Stromal cell of bone marrow (primary cell): ENCODE measurements at regions not wholly inside any gene's neighbourhood (a gene's known extent, or its start where the extent isn't known, plus 50 kb on each side); places are given as distances from the start of the nearest gene placed in this dataset.

Experiments used
- DNase-seq: peaks from one replicate; pipeline ENCODE4 v3.0.0-alpha.2; 2012; ENCODE audit warnings: low read depth

DNA sequence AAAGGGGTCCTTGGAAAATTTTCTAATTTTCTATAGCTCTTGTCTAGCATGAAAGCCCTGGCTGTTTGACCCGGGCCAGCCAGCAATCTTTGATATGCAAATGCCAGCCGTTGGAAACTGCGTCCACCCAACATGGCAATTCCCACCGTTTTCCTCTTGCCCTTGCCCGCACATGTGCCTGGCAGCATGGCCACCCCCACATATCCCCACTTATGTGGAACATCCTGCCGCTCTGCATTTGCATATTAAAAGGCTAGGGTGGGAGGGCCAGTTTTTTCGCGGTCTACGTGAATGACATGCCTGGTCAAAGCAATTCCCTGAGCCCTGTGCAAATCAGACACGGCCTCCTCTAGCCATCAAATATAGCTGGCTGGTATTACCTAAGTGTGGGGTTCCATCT is 110.3 kb upstream of the TDRD3 start:
- no peak for DNase-seq

DNA sequence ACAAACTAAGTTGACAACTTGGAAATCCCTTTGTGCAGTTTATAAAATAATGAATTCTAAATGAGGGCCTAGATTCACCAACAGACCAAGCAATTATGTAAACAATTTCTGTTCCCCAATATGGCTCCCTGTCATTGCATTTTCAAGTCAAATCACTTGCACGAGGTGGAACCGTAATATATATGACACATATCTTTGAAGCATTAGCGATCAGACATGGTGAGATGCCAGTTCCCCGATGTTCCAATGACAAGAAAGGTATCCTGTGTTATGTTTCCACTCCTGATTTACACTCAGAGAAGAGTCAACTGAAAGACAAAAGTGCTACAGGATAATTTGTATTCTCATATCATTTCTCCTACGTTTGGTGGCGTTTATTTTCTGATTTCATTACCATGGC is 108.5 kb upstream of the TDRD3 start:
- DNase-seq, result no peak

DNA sequence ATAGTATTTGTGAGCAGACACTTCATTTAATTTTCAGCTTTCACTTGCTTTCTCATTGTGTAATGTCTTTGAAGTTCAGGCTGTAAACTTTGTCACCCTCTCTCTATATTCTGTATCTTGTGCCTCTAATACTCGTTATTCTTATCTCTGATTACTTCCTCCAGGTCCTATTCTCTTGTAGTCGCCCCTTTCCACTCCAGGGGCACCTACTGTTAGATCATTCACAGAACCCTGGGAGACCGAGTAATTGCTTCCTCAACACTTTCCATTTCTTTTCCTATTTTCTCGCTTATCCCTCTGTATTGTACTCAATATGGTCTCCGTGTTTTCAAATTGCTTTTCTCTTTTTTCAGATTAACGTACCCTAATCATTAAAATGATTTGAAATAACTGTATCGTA is 93.9 kb upstream of the TDRD3 start:
- DNase-seq, result no peak

DNA sequence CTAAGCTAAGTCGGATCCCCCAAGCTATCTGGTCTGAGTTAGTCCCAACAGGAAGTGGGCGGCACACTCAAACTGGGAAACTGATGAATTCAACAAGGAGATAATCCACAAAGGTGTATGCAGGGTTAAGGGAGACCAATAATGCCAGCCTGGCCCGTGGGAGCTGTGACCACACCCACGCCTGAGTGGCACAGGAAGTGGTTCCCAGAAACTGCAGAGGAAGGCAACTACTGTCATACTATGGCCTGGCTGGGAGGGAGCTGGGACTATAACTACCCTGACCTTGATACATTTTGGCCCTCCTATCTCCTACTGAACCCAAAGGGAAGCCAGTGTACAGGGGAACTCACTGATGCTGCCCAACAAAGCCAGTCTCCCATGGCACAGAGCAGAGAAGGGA is 85.5 kb upstream of the TDRD3 start:
- DNase-seq, result no peak

DNA sequence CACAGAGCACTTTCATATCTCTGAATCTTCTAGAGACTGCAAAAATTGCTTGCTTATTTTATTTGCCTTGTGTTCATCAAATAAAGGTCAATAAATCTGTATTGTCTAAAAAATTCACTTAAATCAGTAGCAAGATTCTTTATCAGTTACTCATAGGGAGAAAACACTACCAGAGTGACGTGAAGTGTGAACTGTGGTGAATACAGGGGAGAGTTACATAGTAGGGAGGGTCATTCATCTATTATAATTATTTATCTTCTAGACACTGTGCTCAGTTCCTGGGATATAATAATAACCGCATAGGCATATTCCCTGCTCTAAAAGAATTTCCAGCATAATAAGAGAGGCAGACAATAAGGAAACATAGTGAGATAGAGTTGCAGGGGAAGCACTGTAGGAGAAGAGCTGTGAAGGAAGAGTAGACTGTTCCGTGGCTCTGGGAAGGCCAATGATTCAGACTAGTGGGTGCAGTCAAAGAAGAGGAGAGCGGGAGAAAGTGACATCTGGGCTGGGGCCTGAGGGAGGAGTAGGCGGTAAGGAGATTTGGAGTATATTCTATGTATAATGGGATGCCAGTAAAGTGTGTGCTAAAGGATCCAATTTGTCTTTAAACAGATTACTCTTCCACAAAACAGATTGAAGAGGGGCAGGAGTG is 84.0 kb upstream of the TDRD3 start:
- no peak for DNase-seq

DNA sequence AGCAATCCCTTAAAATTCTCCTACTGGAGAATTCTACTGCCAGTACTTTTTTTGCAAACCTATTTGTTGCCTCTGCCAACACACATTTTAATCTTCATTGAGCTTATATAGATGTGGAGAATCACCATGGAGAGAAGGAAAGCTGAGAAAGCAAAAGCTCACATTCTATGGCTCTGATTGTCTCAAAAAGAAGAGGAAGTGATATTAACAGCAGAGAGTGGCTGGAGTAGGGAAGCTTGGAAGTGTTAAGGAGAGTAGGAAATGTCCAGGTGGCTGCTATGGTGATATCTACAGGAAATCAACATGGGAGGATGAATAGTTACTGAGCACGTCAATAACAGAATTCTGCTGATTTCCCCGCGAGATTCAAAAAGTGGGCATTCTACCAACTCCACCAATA is 78.8 kb upstream of the TDRD3 start:
- no peak for DNase-seq

DNA sequence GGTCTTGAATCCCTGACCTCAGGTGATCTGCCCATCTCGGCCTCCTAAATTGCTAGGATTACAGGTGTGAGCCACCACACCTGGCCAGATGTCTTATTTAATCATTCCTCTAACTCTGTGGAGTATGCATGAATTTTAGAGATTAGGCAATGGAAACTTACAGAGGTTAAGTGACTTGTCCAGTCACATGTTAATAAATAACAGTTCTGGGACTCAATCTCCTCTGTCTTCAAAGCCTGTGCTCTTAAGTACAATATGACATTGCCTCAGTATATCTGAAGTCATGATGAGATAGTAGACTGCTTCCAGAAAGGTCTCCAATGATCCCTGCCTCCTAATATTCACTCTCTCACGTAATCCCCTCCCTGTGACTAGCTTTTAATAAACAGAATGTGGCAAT is 72.9 kb upstream of the TDRD3 start:
- DNase-seq, result no peak

DNA sequence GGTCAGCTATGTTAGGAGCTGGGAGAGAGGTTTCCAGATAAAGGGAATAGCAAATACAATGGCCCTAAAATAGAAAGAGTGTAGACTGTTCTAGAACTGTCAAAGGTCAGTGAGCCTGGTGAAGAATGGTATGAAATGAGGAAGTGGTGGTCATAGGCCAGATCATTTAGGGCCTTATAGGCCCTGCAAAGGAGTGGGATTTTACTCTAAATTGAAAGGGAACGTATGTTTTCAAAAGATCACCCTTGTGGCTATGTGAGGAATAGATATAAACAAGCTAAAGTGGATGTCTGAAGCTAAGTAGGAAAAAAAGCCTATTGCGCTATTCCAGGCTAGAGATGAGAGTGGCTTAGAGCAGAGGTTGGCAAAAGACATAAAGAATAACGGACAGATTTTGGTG is 70.7 kb upstream of the TDRD3 start:
- DNase-seq, result no peak

DNA sequence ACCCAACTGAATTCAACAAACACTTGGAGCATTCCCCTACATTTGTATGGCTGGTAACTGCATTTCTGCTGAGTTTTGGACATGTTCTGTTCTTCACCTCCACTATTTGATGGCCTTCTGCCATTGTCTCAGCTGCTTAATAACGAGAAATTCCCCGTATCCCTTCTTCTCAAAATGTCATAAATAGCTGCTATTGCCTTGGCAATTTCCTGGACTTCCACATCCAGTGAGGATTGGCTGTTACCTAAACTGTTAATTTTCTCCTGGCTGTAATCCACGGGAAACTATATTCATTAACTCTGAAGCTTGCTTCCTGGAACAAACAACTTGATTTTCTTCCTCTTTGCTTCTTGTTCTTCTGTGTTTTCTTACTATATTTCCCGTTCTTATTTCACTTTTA is 69.5 kb upstream of the TDRD3 start:
- no peak for DNase-seq

DNA sequence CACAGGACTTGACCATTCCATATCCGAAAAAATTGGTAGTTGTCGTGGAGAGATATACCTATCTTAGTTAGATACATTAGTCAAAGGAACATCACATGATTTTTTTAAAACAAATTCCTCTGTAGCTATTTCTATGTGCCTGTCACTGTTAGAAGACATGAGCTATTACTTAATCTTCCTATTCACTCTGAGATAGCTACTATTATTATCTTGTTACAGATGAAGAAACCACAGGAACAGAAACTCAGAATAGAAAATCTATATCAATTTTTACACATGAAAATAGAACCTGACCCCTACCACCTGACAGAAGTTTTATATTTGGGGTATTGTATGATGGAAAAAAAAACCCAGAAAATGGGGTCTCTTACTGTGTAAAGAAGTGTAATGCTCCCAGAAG is 68.9 kb upstream of the TDRD3 start:
- no peak for DNase-seq

DNA sequence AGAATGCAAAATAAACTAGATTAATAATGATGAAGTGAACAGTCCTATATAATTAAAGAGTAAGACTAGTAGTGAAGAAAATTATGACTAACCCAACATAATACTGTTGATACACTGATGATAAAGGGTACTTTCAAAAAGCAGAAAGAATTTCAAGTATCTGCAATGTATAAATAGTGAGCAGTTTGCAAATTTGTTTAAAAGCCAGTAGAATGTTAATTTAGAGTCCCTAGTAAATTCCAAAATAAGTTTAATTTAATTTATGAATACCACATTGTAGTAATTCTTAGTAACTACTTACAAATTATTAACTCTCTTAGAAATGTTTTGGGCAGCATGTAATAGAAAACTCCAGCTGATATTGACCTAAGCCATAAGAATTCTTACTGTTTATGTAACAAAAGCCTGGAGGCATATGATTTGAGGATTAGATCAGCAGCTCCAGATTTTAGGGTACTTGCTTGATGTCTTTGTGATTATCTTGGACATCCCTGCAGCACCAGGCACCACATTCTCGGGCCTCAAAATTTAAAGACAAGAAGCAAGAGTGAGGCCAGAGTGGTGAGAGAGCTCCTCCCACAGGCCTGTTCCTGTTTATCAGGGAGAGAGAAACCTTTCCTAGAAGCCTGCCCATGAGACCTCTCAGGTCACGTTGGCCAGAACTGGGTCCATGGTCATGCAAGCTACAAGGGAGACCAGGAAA is 67.6 kb upstream of the TDRD3 start:
- DNase-seq, result peak; percentile 17

DNA sequence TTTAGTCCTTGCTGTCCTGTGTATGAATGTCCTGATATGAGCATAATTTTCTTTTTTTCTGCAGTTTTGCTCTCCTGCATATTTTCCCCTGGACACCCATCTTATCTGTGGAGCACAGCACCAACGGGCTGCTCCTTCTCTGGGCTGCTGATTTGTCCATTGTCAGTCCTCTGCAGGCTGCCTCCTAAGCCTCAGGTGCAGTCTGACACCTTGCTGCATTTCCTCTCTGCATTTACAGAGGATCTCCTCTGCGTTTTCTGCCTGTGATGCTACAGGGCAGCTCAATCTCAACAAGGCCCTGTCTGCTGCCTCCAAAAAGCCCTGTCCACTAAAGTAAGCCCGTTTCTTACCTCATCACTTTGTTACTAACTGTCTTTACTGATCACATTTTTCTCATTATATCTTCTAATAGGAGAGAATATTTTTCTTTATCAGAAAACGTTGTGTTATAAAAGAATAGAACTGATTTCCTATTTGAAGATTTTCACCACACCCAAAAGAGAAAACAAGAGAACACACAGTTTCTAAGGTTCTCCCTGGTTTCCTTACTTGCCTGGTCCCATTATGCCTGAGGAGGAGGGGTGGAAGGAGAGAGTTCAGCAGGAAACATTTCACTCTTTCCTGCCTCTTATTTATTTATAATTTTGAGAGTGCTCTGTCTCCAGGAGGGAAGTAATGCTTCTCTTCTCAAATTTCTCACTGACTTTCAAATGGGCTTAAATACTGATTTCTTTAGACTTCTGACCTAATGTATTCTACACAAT is 65.6 kb upstream of the TDRD3 start:
- no peak for DNase-seq

DNA sequence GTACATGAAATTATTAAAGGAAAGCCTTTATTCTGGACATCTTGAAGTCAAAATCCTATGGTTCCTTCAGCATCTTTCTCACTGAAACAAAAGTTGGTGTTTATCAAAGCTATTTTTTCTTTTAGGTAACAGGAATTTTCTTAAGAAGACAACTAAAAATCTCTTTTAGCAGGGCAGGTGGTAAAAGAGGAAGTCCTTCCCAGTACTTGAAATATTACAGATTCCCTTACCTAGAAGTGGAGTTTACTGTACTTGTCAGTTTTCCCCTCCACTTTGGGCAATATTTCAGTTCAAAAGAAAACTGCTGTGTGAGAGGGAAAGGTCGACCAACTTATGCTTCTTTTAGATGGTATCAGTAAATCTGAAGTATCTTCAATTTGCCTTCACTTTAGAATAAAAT is 64.3 kb upstream of the TDRD3 start:
- no peak for DNase-seq

DNA sequence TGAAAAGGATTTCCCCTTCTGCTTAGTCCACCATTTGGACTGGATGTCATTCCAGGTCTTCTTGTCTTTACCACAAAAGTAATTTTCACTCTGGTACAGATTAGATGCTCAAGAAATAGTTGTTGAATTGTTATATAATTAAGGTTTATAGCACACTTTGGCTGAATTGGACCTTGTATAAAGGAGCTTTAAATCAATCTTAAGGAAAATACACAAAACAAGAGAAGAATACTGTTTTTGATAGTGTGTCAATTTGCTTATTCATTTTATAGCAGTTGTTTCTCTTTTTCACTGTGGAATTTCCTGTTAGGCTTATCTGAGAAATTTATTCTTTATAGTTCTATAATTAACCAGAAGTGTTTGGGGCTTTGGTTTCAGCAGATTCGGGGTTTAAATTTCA is 62.7 kb upstream of the TDRD3 start:
- no peak for DNase-seq

DNA sequence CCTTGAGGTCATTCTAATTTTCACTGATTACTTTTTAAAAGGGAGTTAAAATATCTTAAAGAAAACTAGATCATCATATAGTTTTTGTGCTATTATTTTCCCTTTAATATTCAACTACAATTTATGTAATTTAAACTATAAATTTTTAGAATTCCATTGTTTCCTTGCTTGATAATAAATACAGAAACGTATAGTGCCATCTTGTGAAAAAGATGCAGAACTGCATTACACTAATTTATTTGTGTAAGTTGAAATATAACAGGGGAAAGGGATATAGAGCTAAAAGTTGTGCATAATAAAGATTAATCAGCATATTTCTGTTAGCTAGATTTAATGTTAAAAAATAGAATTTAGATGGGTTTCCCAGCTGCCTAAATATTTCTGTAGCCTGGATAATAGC is 61.5 kb upstream of the TDRD3 start:
- DNase-seq, result no peak

DNA sequence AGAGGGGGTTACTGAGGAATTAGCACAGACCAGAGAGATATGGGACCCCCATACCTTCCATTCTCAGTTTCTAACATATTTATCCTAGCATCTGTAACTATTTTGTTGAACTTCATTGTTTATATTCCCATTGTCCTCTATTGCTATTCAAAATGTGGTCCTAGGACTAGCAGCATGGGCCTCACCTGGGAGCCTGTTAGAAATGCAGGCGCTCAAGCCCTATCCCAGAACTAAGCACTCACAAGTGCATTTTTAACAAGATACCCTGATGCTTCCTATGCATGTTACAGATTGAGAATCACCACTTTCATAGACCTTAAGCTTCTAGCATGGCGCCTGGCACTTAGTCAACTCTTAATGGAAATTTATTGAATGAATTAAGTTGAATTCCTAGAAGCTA is 58.3 kb upstream of the TDRD3 start:
- no peak for DNase-seq

DNA sequence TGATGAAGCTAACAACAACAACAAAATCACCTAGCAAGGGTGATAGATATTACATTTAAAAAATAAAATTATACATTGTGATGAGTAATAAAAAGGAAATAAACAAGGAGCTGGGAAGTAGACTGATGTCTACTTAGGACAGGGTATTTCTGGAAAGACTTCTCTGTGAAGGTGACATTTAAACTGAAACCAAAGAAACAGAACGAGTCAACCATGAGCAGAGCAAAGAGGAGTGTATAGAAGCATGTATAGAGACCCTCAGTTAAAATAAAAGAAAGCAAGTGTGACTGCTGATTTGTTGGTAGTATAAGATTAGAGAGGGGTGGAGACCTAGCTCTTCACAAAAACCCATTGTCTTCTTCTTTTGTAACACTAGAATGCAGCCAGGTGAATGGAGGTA is 53.0 kb upstream of the TDRD3 start:
- no peak for DNase-seq

DNA sequence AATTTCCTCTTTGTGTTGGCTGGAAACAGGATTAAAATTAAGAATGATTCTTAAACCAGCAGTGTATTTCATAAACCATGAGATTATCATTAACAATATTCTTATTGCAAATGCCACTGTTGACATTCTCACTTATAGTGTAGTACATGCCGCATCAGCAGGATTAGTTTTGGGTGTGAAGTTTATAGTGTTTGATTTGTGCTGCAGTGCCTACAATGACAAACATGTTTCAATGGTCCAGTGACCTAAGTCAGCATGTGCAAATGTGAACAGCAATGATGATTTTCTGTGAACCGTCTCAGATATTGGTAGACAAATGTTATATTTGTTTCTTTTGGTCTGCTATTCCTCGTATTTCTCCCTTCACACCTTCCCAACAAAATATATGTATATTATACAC is 49.8 kb upstream of the TDRD3 start:
- DNase-seq, result no peak
